GM18861 (cell line): ENCODE measurements at regions not wholly inside any gene's neighbourhood (a gene's known extent, or its start where the extent isn't known, plus 50 kb on each side); places are given as distances from the start of the nearest gene placed in this dataset.

Experiments used
- ATAC-seq: cut with Tn5 transposase; IDR thresholded peaks from one replicate; pipeline ENCODE4 v1.9.1; 2021; ENCODE audit not compliant: unreplicated experiment

GRCh38 chr12:45665941-45666340, 63.6 kb upstream of the ARID2 start:
- ATAC-seq = no peak

GRCh38 chr12:45666396-45666795, 63.1 kb upstream of the ARID2 start:
- ATAC-seq = no peak

DNA sequence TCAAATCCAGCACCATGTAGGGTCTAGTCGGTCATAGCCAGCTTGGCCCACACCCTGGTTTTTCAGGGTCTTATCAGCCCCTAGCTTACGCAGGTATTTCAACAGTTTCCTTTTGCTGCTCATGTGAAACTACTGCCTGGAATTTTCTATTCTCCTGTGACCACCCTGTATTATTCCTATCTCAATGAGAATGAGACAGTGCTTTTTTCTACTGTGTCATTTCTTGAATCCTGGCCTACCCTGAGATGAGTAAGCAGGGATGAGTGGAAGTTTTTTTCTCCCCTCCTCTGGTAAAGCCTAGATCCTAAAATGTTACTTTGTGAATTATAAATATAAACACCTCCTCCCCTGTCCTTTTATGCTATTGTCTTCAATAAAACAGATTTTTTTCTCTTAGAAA, 62.7 kb upstream of the ARID2 start:
- ATAC-seq = no peak

DNA sequence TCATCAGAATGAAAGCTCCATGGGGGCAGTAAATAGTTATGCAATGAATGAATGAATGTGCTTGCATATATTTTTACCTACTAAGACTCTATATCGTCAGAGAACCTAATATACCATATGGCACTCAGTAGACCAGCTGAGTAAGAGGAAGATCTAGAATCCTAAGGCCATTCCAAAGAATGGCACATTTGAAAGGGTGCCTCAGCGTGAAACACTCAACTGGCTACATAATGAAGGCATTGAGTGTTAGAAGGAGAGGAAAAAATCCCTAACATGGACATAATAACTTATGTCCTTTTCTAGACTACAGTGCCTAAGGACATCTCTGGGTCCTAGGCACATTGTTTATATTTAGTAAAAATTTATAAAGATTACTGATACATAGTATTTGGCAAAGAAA, 61.7 kb upstream of the ARID2 start:
- ATAC-seq = no peak

- peak; percentile 4 for ATAC-seq
Measured at GRCh38 chr12:45668641-45669040, 60.9 kb upstream of the ARID2 start.

DNA sequence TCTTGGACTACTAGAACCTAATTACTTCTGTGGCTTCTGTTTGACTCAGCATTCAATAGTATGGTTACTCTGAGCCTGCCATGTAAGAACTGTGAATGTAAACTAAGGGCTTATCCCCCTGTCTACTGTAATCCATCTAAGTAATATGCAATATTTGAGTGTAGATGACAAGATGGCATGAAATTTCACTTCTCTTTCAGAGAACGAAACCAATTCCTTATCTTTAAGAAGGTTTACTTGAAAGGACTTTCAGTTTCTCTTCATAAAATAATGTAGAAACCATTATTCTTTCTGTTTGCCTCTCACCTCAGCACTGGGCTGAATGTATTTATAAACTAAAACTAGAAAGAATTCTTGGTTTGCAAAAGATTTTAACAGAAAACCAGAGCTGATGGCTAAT, 60.4 kb upstream of the ARID2 start:
- peak; percentile 89 for ATAC-seq

DNA sequence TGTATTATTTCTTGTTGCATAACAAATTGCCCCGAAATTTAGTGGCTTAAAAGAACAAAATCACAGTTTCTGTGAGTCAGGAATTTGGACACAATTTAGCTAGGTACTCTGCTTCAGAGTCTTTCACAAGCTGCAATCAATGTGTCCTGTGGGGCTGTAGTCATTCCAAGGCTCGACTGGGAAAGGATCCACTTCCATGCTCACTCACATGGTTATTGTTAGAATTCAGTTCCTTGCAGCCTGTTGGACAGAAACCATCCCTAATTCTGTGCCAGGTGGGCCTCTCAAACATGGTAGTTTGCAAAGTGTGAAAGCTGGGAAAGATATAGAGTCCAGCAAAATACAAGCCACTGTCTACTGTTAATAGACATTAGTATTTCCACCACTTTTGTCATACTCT, 59.7 kb upstream of the ARID2 start:
- no peak for ATAC-seq

GRCh38 chr12:45670346-45671065, 59.0 kb upstream of the ARID2 start:
- peak; percentile 50 for ATAC-seq

- ATAC-seq = no peak
Measured at GRCh38 chr12:45671254-45671653, 58.3 kb upstream of the ARID2 start.

GRCh38 chr12:45674181-45674977, 55.1 kb upstream of the ARID2 start:
- no peak for ATAC-seq

DNA sequence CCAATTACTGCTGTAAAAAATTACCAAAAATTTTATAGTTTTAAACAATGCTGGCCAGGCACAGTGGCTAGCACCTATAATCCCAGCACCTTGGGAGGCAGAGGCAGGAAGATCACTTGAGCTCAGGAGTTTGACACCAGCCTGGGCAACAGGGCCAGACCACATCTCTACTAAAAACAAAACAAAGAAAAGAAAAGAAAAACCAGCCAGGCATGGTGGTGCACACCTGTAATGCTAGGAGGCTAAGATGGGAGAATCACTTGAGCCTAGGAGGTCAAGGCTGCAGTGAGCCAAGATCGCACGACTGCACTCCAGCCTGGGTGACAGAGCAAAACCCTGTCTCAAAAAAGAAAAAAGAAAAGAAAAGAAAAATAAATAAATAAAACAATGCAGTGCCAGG, 54.0 kb upstream of the ARID2 start:
- no peak for ATAC-seq
